IPS-18c (cell line): ENCODE measurements at regions not wholly inside any gene's neighbourhood (a gene's known extent, or its start where the extent isn't known, plus 50 kb on each side); places are given as distances from the start of the nearest gene placed in this dataset.

Source experiments
- H3K4me3 ChIP-seq: 2 replicates; pipeline ENCODE4 v1.7.0; 2013; ENCODE audit warnings: low read depth, mild to moderate bottlenecking, low read length, moderate library complexity; ENCODE audit not compliant: insufficient read depth
- H3K9me3 ChIP-seq: one replicate; pipeline ENCODE4 v1.6.1; 2013; ENCODE audit warnings: mild to moderate bottlenecking, low read length, moderate library complexity; ENCODE audit not compliant: control insufficient read depth, insufficient read depth

- Histone ChIP-seq H3K4me3 (no peak overlapping the region), H3K9me3 (no peaks in the 10 kb centered on the region)
Measured at GRCh38 chr2:116645155-116645554, 1169.3 kb upstream of the DDX18 start.

GRCh38 chr2:116668691-116669090 is 1145.8 kb upstream of the DDX18 start:
- no peak overlapping the region for H3K4me3 ChIP-seq
- no peaks in the 10 kb centered on the region for H3K9me3 ChIP-seq

- Histone ChIP-seq H3K9me3 (no peaks in the 10 kb centered on the region), H3K4me3 (no peak overlapping the region)
Measured at GRCh38 chr2:116669782-116670181, 1144.7 kb upstream of the DDX18 start.

- Histone ChIP-seq H3K9me3 (no peaks in the 10 kb centered on the region), H3K4me3 (no peak overlapping the region)
Measured at GRCh38 chr2:116674188-116674587, 1140.3 kb upstream of the DDX18 start.

- Histone ChIP-seq H3K9me3 (no peaks in the 10 kb centered on the region), H3K4me3 (no peak overlapping the region)
Measured at GRCh38 chr2:116676776-116677175, 1137.7 kb upstream of the DDX18 start.

GRCh38 chr2:116680256-116680936 is 1134.1 kb upstream of the DDX18 start:
- Histone ChIP-seq H3K9me3 (no peaks in the 10 kb centered on the region), H3K4me3 (no peak overlapping the region)

DNA sequence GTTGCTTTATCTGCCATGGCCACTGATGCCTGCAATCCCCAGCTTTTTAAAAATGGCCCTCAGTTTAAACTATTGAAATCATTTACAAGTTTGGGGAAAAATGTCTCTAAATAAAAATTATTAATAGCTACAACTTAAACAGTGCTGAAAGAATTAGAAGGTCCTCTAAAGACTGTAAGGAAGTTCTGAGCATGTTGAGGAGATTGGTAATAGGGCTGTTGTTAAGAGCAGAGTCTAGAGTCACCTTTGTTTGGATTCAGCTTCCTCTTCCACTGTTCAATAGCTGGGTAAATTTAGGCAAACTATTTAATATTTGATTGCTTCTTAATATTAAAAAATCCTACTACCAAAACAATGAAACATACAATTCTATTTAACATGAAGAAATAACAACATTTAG is 1127.1 kb upstream of the DDX18 start:
- Histone ChIP-seq H3K4me3 (no peak overlapping the region), H3K9me3 (peaks cover 4% of the 10 kb centered on the region)

- peaks cover 4% of the 10 kb centered on the region for H3K9me3 ChIP-seq
- H3K4me3 ChIP-seq, result no peak overlapping the region
Measured at GRCh38 chr2:116692988-116693387, 1121.5 kb upstream of the DDX18 start.

- Histone ChIP-seq H3K9me3 (no peaks in the 10 kb centered on the region), H3K4me3 (no peak overlapping the region)
Measured at GRCh38 chr2:116696223-116696622, 1118.3 kb upstream of the DDX18 start.

DNA sequence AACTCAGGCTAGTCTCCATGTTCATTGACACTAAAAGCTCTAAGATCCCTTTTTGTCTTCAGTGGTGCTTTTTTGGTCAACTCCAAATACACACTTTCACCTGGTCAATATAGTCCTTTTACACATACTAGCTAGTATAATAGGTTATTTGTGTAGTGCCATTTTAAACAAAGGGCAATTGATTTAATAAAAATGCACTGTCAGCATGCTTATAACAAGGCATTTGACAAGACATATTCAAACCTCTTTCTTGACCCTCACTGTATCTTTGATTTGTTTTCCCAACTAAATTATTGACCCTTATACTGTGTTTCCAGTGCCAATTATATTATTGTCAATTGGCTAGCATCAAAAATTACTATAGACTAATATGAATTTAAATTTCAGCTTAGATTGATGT is 1117.6 kb upstream of the DDX18 start:
- no peaks in the 10 kb centered on the region for H3K9me3 ChIP-seq

GRCh38 chr2:116706396-116706795 is 1108.1 kb upstream of the DDX18 start:
- no peak overlapping the region for H3K4me3 ChIP-seq
- H3K9me3 ChIP-seq, result no peaks in the 10 kb centered on the region

More for the DNA sequence above, 1117.6 kb upstream of the DDX18 start:
- no peak overlapping the region for H3K4me3 ChIP-seq

DNA sequence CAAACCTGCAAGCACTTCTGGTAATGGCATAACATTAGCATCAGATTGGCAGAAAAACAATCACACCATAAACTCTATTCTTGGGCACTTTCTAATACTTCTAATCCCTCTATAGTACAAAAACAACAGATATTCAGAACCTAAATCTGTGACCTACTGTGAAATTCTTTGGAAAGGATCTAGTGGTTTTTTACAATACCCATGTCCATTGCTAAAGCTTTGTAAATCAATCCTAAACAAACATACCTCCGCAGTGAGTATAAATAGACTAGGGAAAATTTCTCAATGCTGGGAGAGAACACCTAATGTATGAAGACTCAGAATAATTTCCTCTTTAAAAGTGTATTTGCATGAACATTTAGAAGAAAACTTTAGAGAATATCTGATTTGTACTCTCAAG is 1098.5 kb upstream of the DDX18 start:
- H3K4me3 ChIP-seq, result no peak overlapping the region
- no peaks in the 10 kb centered on the region for H3K9me3 ChIP-seq

DNA sequence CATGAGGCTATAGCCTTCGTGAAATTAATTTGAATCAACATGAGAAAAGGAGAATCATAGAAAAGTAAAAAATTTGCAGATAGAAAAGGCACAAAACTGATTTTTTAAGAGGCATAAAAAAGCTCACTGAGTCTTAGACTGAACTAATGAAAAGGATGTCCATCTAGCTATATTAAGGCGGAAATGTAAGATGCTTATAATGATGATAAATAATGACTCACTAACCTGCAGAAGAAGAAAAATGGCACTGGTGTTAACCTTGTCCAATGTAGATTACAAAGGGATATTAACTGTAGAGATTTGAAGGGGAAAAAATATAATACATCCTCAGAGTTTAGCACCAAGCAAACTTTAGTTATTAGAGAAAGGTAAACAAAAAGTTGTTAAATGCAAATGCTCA is 1098.0 kb upstream of the DDX18 start:
- no peaks in the 10 kb centered on the region for H3K9me3 ChIP-seq
- no peak overlapping the region for H3K4me3 ChIP-seq

DNA sequence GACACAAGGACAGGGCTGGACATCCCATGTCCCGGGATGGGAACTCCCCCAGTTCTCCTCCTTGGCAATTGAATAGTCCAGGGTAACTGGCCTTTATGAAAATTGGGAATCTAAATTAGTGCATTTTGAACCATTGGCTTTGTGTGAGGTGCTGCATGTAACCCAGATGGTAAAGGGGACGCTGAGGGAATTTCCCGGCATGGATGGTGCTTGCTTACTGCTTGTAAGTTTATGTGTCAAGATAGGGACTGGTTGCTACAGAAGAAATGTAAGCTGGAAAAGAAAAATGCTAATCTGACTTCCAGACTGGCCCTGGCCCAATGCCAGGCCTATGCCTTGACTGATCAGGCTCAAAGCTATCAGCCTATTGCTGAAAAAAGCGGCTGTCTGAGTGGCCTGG is 1096.7 kb upstream of the DDX18 start:
- no peak overlapping the region for H3K4me3 ChIP-seq
- no peaks in the 10 kb centered on the region for H3K9me3 ChIP-seq

DNA sequence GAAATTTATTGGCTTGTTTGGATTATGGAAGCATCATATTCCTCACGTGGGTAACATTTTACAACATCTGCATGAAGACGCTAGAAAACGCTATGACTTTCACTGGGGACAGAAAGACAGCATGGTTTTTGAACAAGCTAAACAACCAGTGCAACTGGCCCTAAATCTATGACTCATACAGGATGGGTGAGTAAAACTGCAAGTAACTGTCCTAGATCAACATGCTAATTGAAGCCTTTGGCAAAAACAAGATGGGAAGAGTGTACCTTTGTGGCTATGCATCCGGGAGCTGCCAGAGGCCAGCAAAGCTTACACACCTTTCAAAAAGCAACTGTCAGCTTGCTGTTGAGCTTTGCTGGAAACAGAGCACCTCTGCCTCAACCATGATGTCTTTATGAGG is 1096.0 kb upstream of the DDX18 start:
- H3K9me3 ChIP-seq, result no peaks in the 10 kb centered on the region
- no peak overlapping the region for H3K4me3 ChIP-seq

DNA sequence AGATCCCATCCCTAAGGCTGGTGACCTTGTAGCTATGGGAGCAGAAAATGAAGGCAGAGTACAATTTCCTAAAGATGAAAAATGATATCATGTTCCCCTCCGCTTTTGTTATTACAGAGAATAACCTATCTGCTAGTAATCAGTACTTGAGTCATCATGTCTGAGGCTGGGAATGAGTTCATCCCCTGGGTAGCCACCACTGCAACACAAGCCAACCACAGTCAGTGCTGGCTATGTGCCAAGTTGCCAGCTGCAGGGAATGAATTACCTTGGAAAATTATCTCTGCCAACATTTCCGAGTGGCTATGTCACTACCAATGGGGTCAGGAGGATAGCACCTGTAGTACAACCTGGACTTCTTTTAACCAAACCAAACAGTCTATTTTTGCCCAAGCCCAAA is 1094.7 kb upstream of the DDX18 start:
- H3K9me3 ChIP-seq, result no peaks in the 10 kb centered on the region
- no peak overlapping the region for H3K4me3 ChIP-seq

GRCh38 chr2:116724550-116724949 is 1089.9 kb upstream of the DDX18 start:
- Histone ChIP-seq H3K4me3 (no peak overlapping the region), H3K9me3 (no peaks in the 10 kb centered on the region)

GRCh38 chr2:116732322-116732721 is 1082.2 kb upstream of the DDX18 start:
- no peak overlapping the region for H3K4me3 ChIP-seq
- H3K9me3 ChIP-seq, result no peaks in the 10 kb centered on the region

DNA sequence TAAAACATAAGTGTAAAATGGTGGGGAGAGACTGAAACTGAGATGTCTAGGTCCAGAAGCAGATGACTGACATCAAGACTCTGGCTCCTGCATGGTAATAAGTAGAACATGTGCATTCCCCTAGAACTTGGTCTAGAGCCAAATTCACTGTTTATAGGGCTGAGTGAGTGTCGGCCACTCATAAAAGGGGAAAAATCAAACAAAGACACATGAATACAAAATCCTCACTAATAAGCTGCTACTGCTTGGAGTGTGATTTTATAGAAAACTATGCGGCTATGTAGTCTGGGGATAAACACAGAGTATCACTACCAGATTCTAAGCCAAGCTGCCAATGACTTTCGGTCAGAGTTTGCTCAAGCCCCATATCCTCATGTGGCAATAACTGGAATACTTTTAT is 1080.8 kb upstream of the DDX18 start:
- H3K4me3 ChIP-seq, result no peak overlapping the region

More for the DNA sequence above, 1080.8 kb upstream of the DDX18 start:
- H3K9me3 ChIP-seq, result no peaks in the 10 kb centered on the region
